HEK293 (cell line): ENCODE measurements at regions not wholly inside any gene's neighbourhood (a gene's known extent, or its start where the extent isn't known, plus 50 kb on each side); places are given as distances from the start of the nearest gene placed in this dataset.

Source experiments
- CTCF ChIA-PET: fragments of 350-600 bp; formaldehyde crosslinking; extraction: SDS; loops from one replicate; lab custom pipeline; 2021; ENCODE audit warnings: antibody characterized with exemption; lab: Yijun Ruan, JAX
- POLR2A ChIA-PET: fragments of 300-600 bp; formaldehyde crosslinking; extraction: SDS; loops from one replicate; lab custom pipeline; 2020; ENCODE audit warnings: antibody characterized with exemption, inconsistent platforms; lab: Yijun Ruan, JAX
- H3K27ac ChIP-seq: fragments of 200-500 bp; sonication (Bioruptor generic); 2 replicates; pipeline ENCODE4 v1.5.1; 2014; ENCODE audit warnings: low read depth, low read length, control low read depth, inconsistent platforms; ENCODE audit errors: extremely low read depth
- H3K36me3 ChIP-seq, 2 experiments: fragments of 200-500 bp in 1 of 2; sonication (Bioruptor generic) in 1 of 2; 1 replicate in 1 of 2; 2 replicates in 1 of 2; pipeline ENCODE4 v1.5.1; 2014 to 2017; ENCODE audit warnings: inconsistent platforms in 2 of 2, low read length in 2 of 2; ENCODE audit not compliant: control insufficient read depth in 2 of 2, insufficient read depth in 1 of 2
- H3K4me1 ChIP-seq: fragments of 200-500 bp; sonication (Bioruptor generic); 2 replicates; pipeline ENCODE4 v1.5.1; 2014; ENCODE audit warnings: mild to moderate bottlenecking, low read length, inconsistent platforms; ENCODE audit not compliant: control insufficient read depth, insufficient read depth
- H3K4me3 ChIP-seq: 2 replicates; pipeline ENCODE4 v1.5.1; 2011; ENCODE audit warnings: low read depth, mild to moderate bottlenecking, control low read depth, low read length, moderate library complexity
- H3K9me3 ChIP-seq: fragments of 200-500 bp; sonication (Bioruptor generic); 2 replicates; pipeline ENCODE4 v1.5.1; 2014; ENCODE audit warnings: low read depth, low read length, inconsistent platforms; ENCODE audit not compliant: control insufficient read depth, insufficient read depth
- GLIS2 ChIP-seq: fragments of 450-650 bp; formaldehyde crosslinking; IDR thresholded peaks from 2 replicates; pipeline ENCODE4 v1.5.1; 2016; ENCODE audit warnings: missing biosample characterization, missing genetic modification characterization
- HOXA7 ChIP-seq: sonication (generic); formaldehyde crosslinking; IDR thresholded peaks from 2 replicates; pipeline ENCODE4 v1.8.1; 2022; ENCODE audit warnings: missing genetic modification reagents, borderline replicate concordance
- OSR2 ChIP-seq: fragments of 450-650 bp; formaldehyde crosslinking; IDR thresholded peaks from 2 replicates; pipeline ENCODE4 v1.5.1; 2016; ENCODE audit warnings: missing biosample characterization, missing genetic modification characterization
- PRDM4 ChIP-seq: fragments of 450-650 bp; formaldehyde crosslinking; IDR thresholded peaks from 2 replicates; pipeline ENCODE4 v1.5.1; 2017; ENCODE audit warnings: missing biosample characterization, missing genetic modification characterization
- RBAK ChIP-seq: fragments of 450-650 bp; formaldehyde crosslinking; IDR thresholded peaks from 2 replicates; pipeline ENCODE4 v1.5.1; 2016; ENCODE audit warnings: missing biosample characterization, missing genetic modification characterization
- ZBTB1 ChIP-seq: fragments of 450-650 bp; formaldehyde crosslinking; IDR thresholded peaks from 2 replicates; pipeline ENCODE4 v1.5.1; 2016; ENCODE audit warnings: missing biosample characterization, missing genetic modification characterization
- ZBTB11 ChIP-seq: fragments of 450-650 bp; formaldehyde crosslinking; conservative IDR thresholded peaks from 2 replicates; pipeline ENCODE4 v1.5.1; 2016; ENCODE audit warnings: low read depth, missing biosample characterization, missing genetic modification characterization
- ZFP37 ChIP-seq: fragments of 450-650 bp; formaldehyde crosslinking; IDR thresholded peaks from 2 replicates; pipeline ENCODE4 v1.5.1; 2016; ENCODE audit warnings: missing biosample characterization, missing genetic modification characterization
- ZIC2 ChIP-seq: fragments of 450-650 bp; formaldehyde crosslinking; IDR thresholded peaks from 2 replicates; pipeline ENCODE4 v1.5.1; 2016; ENCODE audit warnings: missing biosample characterization, missing genetic modification characterization
- ZNF10 ChIP-seq: fragments of 450-650 bp; formaldehyde crosslinking; IDR thresholded peaks from 2 replicates; pipeline ENCODE4 v1.5.1; 2017; ENCODE audit warnings: missing biosample characterization, missing genetic modification characterization
- ZNF112 ChIP-seq: fragments of 450-650 bp; formaldehyde crosslinking; IDR thresholded peaks from 2 replicates; pipeline ENCODE4 v1.5.0; 2017; ENCODE audit warnings: missing biosample characterization, missing genetic modification characterization
- ZNF133 ChIP-seq: fragments of 450-650 bp; formaldehyde crosslinking; IDR thresholded peaks from 2 replicates; pipeline ENCODE4 v1.5.1; 2016; ENCODE audit warnings: missing biosample characterization, missing genetic modification characterization
- ZNF18 ChIP-seq: fragments of 450-650 bp; formaldehyde crosslinking; IDR thresholded peaks from 2 replicates; pipeline ENCODE4 v1.5.1; 2016; ENCODE audit warnings: missing biosample characterization, missing genetic modification characterization
- ZNF184 ChIP-seq: fragments of 450-650 bp; IDR thresholded peaks from 2 replicates; pipeline ENCODE4 v1.5.1; 2018; ENCODE audit warnings: missing biosample characterization, mild to moderate bottlenecking, missing genetic modification characterization
- ZNF24 ChIP-seq: fragments of 450-650 bp; formaldehyde crosslinking; IDR thresholded peaks from 2 replicates; pipeline ENCODE4 v1.5.1; 2016; ENCODE audit warnings: missing biosample characterization, missing genetic modification characterization
- ZNF274 ChIP-seq, 2 experiments: fragments of 200-500 bp in 1 of 2; fragments of 450-650 bp in 1 of 2; sonication (Bioruptor generic) in 1 of 2; formaldehyde crosslinking in 1 of 2; IDR thresholded peaks; 2 replicates each; pipeline versions ENCODE4 v1.5.1 to v1.6.1; 2014 to 2016; ENCODE audit warnings: borderline replicate concordance in 1 of 2, inconsistent platforms in 1 of 2, low read length in 1 of 2, missing biosample characterization in 1 of 2, missing genetic modification characterization in 1 of 2
- ZNF302 ChIP-seq: fragments of 450-650 bp; formaldehyde crosslinking; IDR thresholded peaks from 2 replicates; pipeline ENCODE4 v1.5.1; 2016; ENCODE audit warnings: missing biosample characterization, missing genetic modification characterization, low read depth
- ZNF449 ChIP-seq: fragments of 450-650 bp; formaldehyde crosslinking; IDR thresholded peaks from 2 replicates; pipeline ENCODE4 v1.5.1; 2017; ENCODE audit warnings: missing biosample characterization, mild to moderate bottlenecking, missing genetic modification characterization, moderate library complexity
- ZNF48 ChIP-seq: fragments of 450-650 bp; formaldehyde crosslinking; IDR thresholded peaks from 2 replicates; pipeline ENCODE4 v1.5.1; 2016; ENCODE audit warnings: missing biosample characterization, missing genetic modification characterization
- ZNF501 ChIP-seq: fragments of 450-650 bp; formaldehyde crosslinking; IDR thresholded peaks from 2 replicates; pipeline ENCODE4 v1.5.1; 2016; ENCODE audit warnings: missing biosample characterization, missing genetic modification characterization
- ZNF514 ChIP-seq: fragments of 450-650 bp; formaldehyde crosslinking; IDR thresholded peaks from 2 replicates; pipeline ENCODE4 v1.5.1; 2016; ENCODE audit warnings: missing biosample characterization, missing genetic modification characterization
- ZNF660 ChIP-seq: fragments of 450-650 bp; IDR thresholded peaks from 2 replicates; pipeline ENCODE4 v1.5.1; 2018; ENCODE audit warnings: missing biosample characterization, mild to moderate bottlenecking, missing genetic modification characterization
- ZNF670 ChIP-seq: fragments of 450-650 bp; formaldehyde crosslinking; IDR thresholded peaks from 2 replicates; pipeline ENCODE4 v1.5.1; 2016; ENCODE audit warnings: missing biosample characterization, missing genetic modification characterization, low read depth
- ZNF707 ChIP-seq: fragments of 450-650 bp; formaldehyde crosslinking; IDR thresholded peaks from 2 replicates; pipeline ENCODE4 v1.5.1; 2016; ENCODE audit warnings: missing biosample characterization, missing genetic modification characterization
- ZNF747 ChIP-seq: fragments of 450-650 bp; formaldehyde crosslinking; IDR thresholded peaks from 2 replicates; pipeline ENCODE4 v1.5.1; 2016; ENCODE audit warnings: missing biosample characterization, missing genetic modification characterization
- TF ChIP-seq, protein P1 (sequence below): fragments of 450-650 bp; formaldehyde crosslinking; IDR thresholded peaks from 2 replicates; pipeline ENCODE4 v1.5.1; 2016; ENCODE audit warnings: missing biosample characterization, missing genetic modification characterization
- TF ChIP-seq, protein P2 (sequence below): fragments of 450-650 bp; formaldehyde crosslinking; IDR thresholded peaks from 2 replicates; pipeline ENCODE4 v1.5.1; 2016; ENCODE audit warnings: missing biosample characterization, missing genetic modification characterization

GRCh38 chr5:155522540-155522939, 509.0 kb downstream of the KIF4B start:
- no peak for TF ChIP-seq HOXA7 (CRISPR knock-in tag)
- TF ChIP-seq, protein P1, sequence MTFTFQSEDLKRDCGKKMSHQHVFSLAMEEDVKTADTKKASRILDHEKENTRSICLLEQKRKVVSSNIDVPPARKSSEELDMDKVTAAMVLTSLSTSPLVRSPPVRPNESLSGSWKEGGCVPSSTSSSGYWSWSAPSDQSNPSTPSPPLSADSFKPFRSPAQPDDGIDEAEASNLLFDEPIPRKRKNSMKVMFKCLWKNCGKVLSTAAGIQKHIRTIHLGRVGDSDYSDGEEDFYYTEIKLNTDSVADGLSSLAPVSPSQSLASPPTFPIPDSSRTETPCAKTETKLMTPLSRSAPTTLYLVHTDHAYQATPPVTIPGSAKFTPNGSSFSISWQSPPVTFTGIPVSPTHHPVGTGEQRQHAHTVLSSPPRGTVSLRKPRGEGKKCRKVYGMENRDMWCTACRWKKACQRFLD (tag by site-specific recombination), result no peak
- no peak for TF ChIP-seq ZBTB1 (tag by site-specific recombination)
- TF ChIP-seq ZNF514 (tag by site-specific recombination), result no peak
- no peak for TF ChIP-seq ZNF274 (IDR thresholded peaks at IDR 0.05; ENCODE audit: low read length)
- TF ChIP-seq ZNF274 (tag by site-specific recombination; IDR thresholded peaks at IDR 0.05; ENCODE audit: borderline replicate concordance), result no peak
- TF ChIP-seq ZNF18 (tag by site-specific recombination), result no peak
- no peak for TF ChIP-seq ZNF48
- no peak for TF ChIP-seq ZNF747 (tag by site-specific recombination)
- no peak for TF ChIP-seq ZNF449
- TF ChIP-seq ZNF660, result no peak
- TF ChIP-seq ZNF112, result no peak
- TF ChIP-seq ZNF670, result no peak
- no peak for TF ChIP-seq ZNF10 (tag by site-specific recombination)
- TF ChIP-seq, protein P2, sequence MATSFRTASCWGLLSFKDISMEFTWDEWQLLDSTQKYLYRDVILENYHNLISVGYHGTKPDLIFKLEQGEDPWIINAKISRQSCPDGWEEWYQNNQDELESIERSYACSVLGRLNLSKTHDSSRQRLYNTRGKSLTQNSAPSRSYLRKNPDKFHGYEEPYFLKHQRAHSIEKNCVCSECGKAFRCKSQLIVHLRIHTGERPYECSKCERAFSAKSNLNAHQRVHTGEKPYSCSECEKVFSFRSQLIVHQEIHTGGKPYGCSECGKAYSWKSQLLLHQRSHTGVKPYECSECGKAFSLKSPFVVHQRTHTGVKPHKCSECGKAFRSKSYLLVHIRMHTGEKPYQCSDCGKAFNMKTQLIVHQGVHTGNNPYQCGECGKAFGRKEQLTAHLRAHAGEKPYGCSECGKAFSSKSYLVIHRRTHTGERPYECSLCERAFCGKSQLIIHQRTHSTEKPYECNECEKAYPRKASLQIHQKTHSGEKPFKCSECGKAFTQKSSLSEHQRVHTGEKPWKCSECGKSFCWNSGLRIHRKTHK (tag by site-specific recombination), result no peak
- TF ChIP-seq GLIS2 (tag by site-specific recombination), result no peak
- no peak for TF ChIP-seq ZNF707 (tag by site-specific recombination)
- no peak for TF ChIP-seq OSR2 (tag by site-specific recombination)
- no peak for TF ChIP-seq ZNF184
- no peak for TF ChIP-seq ZNF24 (tag by site-specific recombination)
- no peak for TF ChIP-seq RBAK (tag by site-specific recombination)
- ChIA-PET POLR2A (no interaction called here), CTCF (no interaction called here)

DNA sequence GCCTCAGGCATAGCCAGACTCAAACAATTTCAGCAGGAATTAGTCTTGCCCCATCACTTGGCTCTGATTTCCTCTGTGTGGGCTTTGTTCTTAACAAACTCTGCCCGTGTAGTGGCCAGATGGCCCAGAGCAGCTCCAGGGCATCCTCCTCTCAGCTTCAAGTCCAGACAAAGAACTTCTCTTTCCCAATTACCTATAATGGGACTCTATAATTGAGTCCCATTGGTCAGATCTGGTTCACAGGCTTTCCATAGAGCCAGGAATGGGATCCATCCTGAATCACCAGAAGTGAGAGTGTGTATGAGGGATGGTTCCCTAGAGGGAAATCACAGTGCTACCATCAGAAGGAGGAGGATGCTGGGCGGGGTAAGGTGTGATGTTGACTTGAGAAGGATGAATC, 515.8 kb downstream of the KIF4B start:
- H3K9me3 ChIP-seq, result no peaks in the 10 kb centered on the region
- ChIA-PET CTCF (no interaction called here), POLR2A (no interaction called here)
- no peaks in the 10 kb centered on the region for H3K36me3 ChIP-seq
- H3K4me3 ChIP-seq, result no peak overlapping the region
- no peaks in the 10 kb centered on the region for H3K4me1 ChIP-seq
- no peak overlapping the region for H3K27ac ChIP-seq
- no peak for TF ChIP-seq ZNF184
- no peak for TF ChIP-seq ZNF302 (tag by site-specific recombination)
- no peak for TF ChIP-seq PRDM4 (tag by site-specific recombination)
- TF ChIP-seq ZFP37 (tag by site-specific recombination), result no peak
- TF ChIP-seq ZNF501, result no peak
- no peak for TF ChIP-seq ZBTB11 (tag by site-specific recombination)
- TF ChIP-seq ZNF133 (tag by site-specific recombination), result no peak
- no peak for TF ChIP-seq ZIC2 (tag by site-specific recombination)

More at GRCh38 chr5:155522540-155522939, 509.0 kb downstream of the KIF4B start:
- no peak overlapping the region for H3K4me3 ChIP-seq
- no peaks in the 10 kb centered on the region for H3K9me3 ChIP-seq
- H3K27ac ChIP-seq, result no peak overlapping the region
- H3K4me1 ChIP-seq, result no peaks in the 10 kb centered on the region
- H3K36me3 ChIP-seq, result no peaks in the 10 kb centered on the region
